ENCODE measurements at regions not wholly inside any gene's neighbourhood (a gene's known extent, or its start where the extent isn't known, plus 50 kb on each side); places are given as distances from the start of the nearest gene placed in this dataset.

- no peak overlapping the region for H3K4me2 ChIP-seq (ENCODE audit: control insufficient read depth, insufficient read depth)
- no peak overlapping the region for H2AFZ ChIP-seq (ENCODE audit: control insufficient read depth, low read depth, low read length)
- no peak overlapping the region for H3K9ac ChIP-seq (ENCODE audit: control insufficient read depth, insufficient read depth, low read length)
- in situ Hi-C loops (cut with MboI), result no loop called here
- no peak overlapping the region for H3K27ac ChIP-seq (ENCODE audit: control insufficient read depth, insufficient read depth)
- SMC1A ChIA-PET (ENCODE audit: uncharacterized antibody, unreplicated experiment), result no interaction called here
- no peaks in the 10 kb centered on the region for H3K4me1 ChIP-seq (ENCODE audit: control insufficient read depth, insufficient read depth, low read length)
- TF ChIP-seq WRNIP1 (IDR thresholded peaks at IDR 0.05; ENCODE audit: borderline replicate concordance, low read depth, low read length) (no peak), NKRF (conservative IDR thresholded peaks at IDR 0.05) (no peak), SMAD5 (IDR thresholded peaks at IDR 0.05; ENCODE audit: low read depth) (no peak), ZNF592 (IDR thresholded peaks at IDR 0.05) (no peak)
- BruUV-seq (replicated peaks), result no TSS peak
- RAD21 ChIA-PET (ENCODE audit: unreplicated experiment), result no interaction called here
- CTCF ChIA-PET, result no interaction called here
- intact Hi-C loops (cut with micrococcal nuclease; ENCODE audit: unreplicated experiment), result no loop called here
- H3K27me3 ChIP-seq (replicated peaks in 1 of 2; ENCODE audit: control insufficient read depth in 2 of 2, insufficient read depth in 2 of 2, low read length in 1 of 2), result no peaks in the 10 kb centered on the region
- no peaks in the 10 kb centered on the region for H3K36me3 ChIP-seq (ENCODE audit: control insufficient read depth in 2 of 2, insufficient read depth in 2 of 2, low read length in 1 of 2)
- ATAC-seq (no peak), FAIRE-seq (no peak), DNase-seq (ENCODE audit: low read depth, low spot score) (no peak)
- POLR2A ChIA-PET, result no interaction called here
- H3K9me3 ChIP-seq (replicated peaks; ENCODE audit: control insufficient read depth, insufficient read depth, low read length), result no peaks in the 10 kb centered on the region
- H3K79me2 ChIP-seq (ENCODE audit: control insufficient read depth, insufficient read depth, low read length), result no peaks in the 10 kb centered on the region
- no peaks in the 10 kb centered on the region for H4K20me1 ChIP-seq (ENCODE audit: control insufficient read depth, insufficient read depth)
- no peak overlapping the region for H3K4me3 ChIP-seq
Measured at GRCh38 chr2:206850369-206850768, 85.0 kb downstream of the FASTKD2 start.

Data from GM12878 (cell line).